ENCODE measurements at regions not wholly inside any gene's neighbourhood (a gene's known extent, or its start where the extent isn't known, plus 50 kb on each side); places are given as distances from the start of the nearest gene placed in this dataset.
A peak's percentile ranks its signal among the peaks of the same experiment; 100 is the strongest.

DNA sequence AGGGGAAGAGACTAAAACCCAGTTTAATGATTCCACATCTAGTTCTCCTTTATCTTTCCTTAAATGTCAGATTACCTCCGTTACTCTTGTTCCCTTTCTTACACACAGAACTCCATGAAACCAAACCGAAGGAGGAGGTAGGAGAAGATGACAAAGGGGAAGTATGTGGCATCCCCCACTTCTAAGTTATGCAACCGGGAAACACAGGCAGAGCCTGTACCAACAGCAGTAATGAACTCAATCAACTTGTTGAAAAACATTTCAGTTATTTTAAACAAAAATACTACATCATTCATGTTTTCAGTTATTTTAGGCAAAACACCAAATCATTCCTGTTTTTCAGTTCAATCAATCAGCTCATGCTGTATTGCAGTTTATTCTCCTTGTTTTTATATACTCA, 101.8 kb downstream of the PCSK1 start:
- Histone ChIP-seq H3K4me1 (peaks cover 0 to 12% (median 0%) of the 10 kb centered on the region in 4 donors), H3K27ac (peak overlapping the region in 1 of 4 donors; percentile 34), H3K4me3 (no peak overlapping the region), H3K36me3 (no peaks in the 10 kb centered on the region), H3K27me3 (no peaks in the 10 kb centered on the region), H3K9me3 (no peaks in the 10 kb centered on the region)
- no peak for DNase-seq
- no peak for TF ChIP-seq POLR2A (IDR thresholded peaks at IDR 0.05)
- TF ChIP-seq, protein P1, sequence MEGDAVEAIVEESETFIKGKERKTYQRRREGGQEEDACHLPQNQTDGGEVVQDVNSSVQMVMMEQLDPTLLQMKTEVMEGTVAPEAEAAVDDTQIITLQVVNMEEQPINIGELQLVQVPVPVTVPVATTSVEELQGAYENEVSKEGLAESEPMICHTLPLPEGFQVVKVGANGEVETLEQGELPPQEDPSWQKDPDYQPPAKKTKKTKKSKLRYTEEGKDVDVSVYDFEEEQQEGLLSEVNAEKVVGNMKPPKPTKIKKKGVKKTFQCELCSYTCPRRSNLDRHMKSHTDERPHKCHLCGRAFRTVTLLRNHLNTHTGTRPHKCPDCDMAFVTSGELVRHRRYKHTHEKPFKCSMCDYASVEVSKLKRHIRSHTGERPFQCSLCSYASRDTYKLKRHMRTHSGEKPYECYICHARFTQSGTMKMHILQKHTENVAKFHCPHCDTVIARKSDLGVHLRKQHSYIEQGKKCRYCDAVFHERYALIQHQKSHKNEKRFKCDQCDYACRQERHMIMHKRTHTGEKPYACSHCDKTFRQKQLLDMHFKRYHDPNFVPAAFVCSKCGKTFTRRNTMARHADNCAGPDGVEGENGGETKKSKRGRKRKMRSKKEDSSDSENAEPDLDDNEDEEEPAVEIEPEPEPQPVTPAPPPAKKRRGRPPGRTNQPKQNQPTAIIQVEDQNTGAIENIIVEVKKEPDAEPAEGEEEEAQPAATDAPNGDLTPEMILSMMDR (IDR thresholded peaks at IDR 0.05): no peak

DNA sequence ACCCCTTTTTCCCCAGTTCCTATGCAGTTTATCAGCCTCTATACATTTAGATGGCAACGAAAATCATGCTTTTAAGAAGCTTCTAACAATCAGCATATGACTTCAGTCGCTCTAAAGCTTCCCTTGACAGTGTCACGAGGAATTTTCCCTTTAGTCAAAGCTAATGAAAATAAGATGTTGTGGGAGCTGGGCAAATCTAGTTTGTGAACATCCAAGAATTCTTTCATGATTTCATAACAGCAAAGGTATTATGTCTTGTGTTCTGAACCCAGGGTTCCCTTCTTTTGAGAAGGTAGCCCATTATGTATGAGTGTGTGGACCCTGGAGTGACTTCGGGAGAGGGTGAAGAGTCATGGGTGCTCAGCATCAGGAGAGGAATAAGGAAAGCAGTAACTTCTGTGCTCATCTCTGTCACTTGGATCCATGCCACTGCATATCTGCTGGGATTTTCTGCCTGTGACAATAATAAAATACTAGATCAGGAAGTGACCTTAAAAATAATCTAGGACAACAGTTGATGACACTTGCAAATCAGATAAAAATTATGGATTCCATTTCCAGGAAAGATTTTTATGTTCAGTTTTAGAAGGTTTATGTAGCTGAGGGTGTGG, 102.4 kb downstream of the PCSK1 start:
- H3K9me3 ChIP-seq: no peaks in the 10 kb centered on the region
- no peak for DNase-seq

DNA sequence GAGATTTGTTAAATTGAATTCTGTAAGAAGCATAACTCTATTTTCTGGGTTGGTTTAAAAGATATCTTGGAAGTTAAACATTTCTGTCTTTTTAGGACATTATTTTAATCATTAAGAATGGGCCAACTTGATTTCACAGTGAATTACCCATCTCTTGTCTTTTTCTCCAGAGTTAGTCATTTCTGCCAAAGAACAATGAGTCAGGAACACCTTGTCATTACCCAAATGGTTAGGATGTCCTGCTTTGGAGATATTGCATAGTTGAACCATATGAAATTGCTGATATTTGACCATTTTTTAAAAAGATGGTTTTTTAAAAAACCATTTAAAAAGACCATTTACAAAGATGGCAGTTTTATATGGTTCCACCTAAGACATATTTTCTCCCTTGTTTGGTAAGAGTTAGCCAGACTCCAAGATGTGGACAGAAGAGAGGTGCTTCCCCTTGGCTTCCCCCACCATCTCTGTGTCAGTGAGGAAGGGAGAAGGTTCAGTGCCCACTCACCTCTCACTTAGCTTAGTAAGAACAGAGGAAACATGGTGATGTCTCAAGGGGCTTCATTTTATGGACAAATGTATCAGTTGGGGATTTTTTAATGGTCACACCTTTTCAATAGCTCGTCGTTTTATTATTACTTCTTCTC, 103.0 kb downstream of the PCSK1 start:
- Histone ChIP-seq H3K4me1 (peaks cover 0 to 12% (median 0%) of the 10 kb centered on the region in 4 donors), H3K4me3 (no peak overlapping the region), H3K9me3 (no peaks in the 10 kb centered on the region), H3K27ac (no peak overlapping the region), H3K36me3 (no peaks in the 10 kb centered on the region), H3K27me3 (no peaks in the 10 kb centered on the region)
- DNase-seq: no peak
- TF ChIP-seq POLR2A (IDR thresholded peaks at IDR 0.05): no peak
- TF ChIP-seq, protein P1 (IDR thresholded peaks at IDR 0.05): no peak

More for the DNA sequence above, 102.4 kb downstream of the PCSK1 start:
- Histone ChIP-seq H3K4me1 (peaks cover 0 to 12% (median 0%) of the 10 kb centered on the region in 4 donors), H3K27me3 (no peaks in the 10 kb centered on the region), H3K4me3 (no peak overlapping the region), H3K36me3 (no peaks in the 10 kb centered on the region), H3K27ac (no peak overlapping the region)
- TF ChIP-seq, protein P1 (IDR thresholded peaks at IDR 0.05): no peak
- no peak for TF ChIP-seq POLR2A (IDR thresholded peaks at IDR 0.05)

DNA sequence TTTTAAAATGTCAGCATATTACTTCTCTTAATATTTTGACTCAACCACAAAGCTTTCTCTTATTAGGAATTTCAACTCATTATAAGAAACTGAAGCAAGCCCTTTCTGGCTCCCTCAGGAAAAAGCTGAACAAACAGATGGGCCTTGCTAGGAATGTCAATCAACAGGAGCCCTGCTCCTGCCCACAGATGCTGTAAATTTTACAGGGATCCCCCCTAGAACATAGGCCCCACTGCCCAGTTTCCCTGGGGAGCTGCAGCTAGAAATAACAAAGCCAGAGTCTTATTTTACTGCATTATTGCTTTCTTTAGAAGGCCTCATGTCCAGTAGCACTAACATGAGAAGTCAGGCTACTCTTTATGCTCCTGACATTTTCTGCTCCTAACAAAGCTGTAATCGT, 103.8 kb downstream of the PCSK1 start:
- DNase-seq: no peak
- no peaks in the 10 kb centered on the region for H3K9me3 ChIP-seq
- no peaks in the 10 kb centered on the region for H3K27me3 ChIP-seq
- H3K4me1 ChIP-seq: peaks cover 0 to 12% (median 0%) of the 10 kb centered on the region in 4 donors
- TF ChIP-seq, protein P1 (IDR thresholded peaks at IDR 0.05): no peak
- no peak for TF ChIP-seq POLR2A (IDR thresholded peaks at IDR 0.05)
- no peaks in the 10 kb centered on the region for H3K36me3 ChIP-seq
- H3K4me3 ChIP-seq: no peak overlapping the region
- H3K27ac ChIP-seq: no peak overlapping the region

DNA sequence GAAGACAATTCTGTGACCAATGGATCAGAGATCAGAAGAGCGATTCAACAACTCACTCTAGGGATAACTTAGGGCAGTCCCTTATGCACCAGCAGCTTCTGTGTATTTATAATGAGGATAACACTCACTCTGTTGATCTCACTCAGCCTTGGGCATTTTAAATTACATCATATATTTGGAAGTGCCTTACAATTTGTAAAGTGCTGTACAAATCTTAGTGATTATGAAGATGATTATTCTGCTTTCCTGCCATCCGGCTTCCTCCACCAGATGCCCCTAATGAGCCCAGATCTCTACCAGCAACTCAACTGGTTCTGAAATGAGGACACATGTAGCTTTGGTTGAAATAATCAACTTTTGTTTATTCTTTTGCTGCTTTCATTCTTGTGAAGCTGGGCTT, 105.3 kb downstream of the PCSK1 start:
- peaks cover 0 to 12% (median 0%) of the 10 kb centered on the region in 4 donors for H3K4me1 ChIP-seq

More for the DNA sequence above, 105.3 kb downstream of the PCSK1 start:
- Histone ChIP-seq H3K27ac (no peak overlapping the region), H3K27me3 (no peaks in the 10 kb centered on the region), H3K4me3 (no peak overlapping the region), H3K36me3 (no peaks in the 10 kb centered on the region), H3K9me3 (no peaks in the 10 kb centered on the region)
- no peak for DNase-seq
- no peak for TF ChIP-seq POLR2A (IDR thresholded peaks at IDR 0.05)
- TF ChIP-seq, protein P1 (IDR thresholded peaks at IDR 0.05): no peak
